NCI-H345 treated with DMSO at 0.1 percent for 48 hours (cell line): ENCODE measurements at regions not wholly inside any gene's neighbourhood (a gene's known extent, or its start where the extent isn't known, plus 50 kb on each side); places are given as distances from the start of the nearest gene placed in this dataset.

ENCODE experiments used
- DNase-seq: peaks from one replicate; lab custom pipeline; 2025; ENCODE audit not compliant: unreplicated experiment; lab: John Stamatoyannopoulos, UW

- no peak for DNase-seq
Observed at GRCh38 chr4:43766648-43767047, 682.0 kb downstream of the KCTD8 start.

GRCh38 chr4:43776371-43776770 is 672.2 kb downstream of the KCTD8 start:
- DNase-seq, result no peak

- no peak for DNase-seq
Observed at GRCh38 chr4:43778187-43778915, 670.3 kb downstream of the KCTD8 start.

GRCh38 chr4:43781125-43781524 is 667.5 kb downstream of the KCTD8 start:
- no peak for DNase-seq

GRCh38 chr4:43782391-43782790 is 666.2 kb downstream of the KCTD8 start:
- DNase-seq, result no peak

- DNase-seq, result no peak
Observed at GRCh38 chr4:43816116-43816515, 632.5 kb downstream of the KCTD8 start.

- DNase-seq, result no peak
Observed at GRCh38 chr4:43822621-43823020, 626.0 kb downstream of the KCTD8 start.

GRCh38 chr4:43835869-43836268 is 612.7 kb downstream of the KCTD8 start:
- no peak for DNase-seq

GRCh38 chr4:43837171-43837570 is 611.4 kb downstream of the KCTD8 start:
- DNase-seq, result no peak

GRCh38 chr4:43837604-43838003 is 611.0 kb downstream of the KCTD8 start:
- DNase-seq, result no peak

GRCh38 chr4:43842594-43842993 is 606.0 kb downstream of the KCTD8 start:
- no peak for DNase-seq

- no peak for DNase-seq
Observed at GRCh38 chr4:43843501-43843900, 605.1 kb downstream of the KCTD8 start.

- no peak for DNase-seq
Observed at GRCh38 chr4:43846111-43846587, 602.5 kb downstream of the KCTD8 start.

GRCh38 chr4:43853565-43854264 is 594.9 kb downstream of the KCTD8 start:
- DNase-seq, result no peak

- no peak for DNase-seq
Observed at GRCh38 chr4:43855283-43855682, 593.3 kb downstream of the KCTD8 start.

GRCh38 chr4:43864616-43865146 is 583.9 kb downstream of the KCTD8 start:
- no peak for DNase-seq

GRCh38 chr4:43867908-43868307 is 580.7 kb downstream of the KCTD8 start:
- no peak for DNase-seq

- no peak for DNase-seq
Observed at GRCh38 chr4:43875655-43876054, 573.0 kb downstream of the KCTD8 start.

- no peak for DNase-seq
Observed at GRCh38 chr4:43882470-43882869, 566.1 kb downstream of the KCTD8 start.

GRCh38 chr4:43886196-43886595 is 562.4 kb downstream of the KCTD8 start:
- no peak for DNase-seq

GRCh38 chr4:43898836-43899235 is 549.8 kb downstream of the KCTD8 start:
- DNase-seq, result no peak

GRCh38 chr4:43903456-43903855 is 545.2 kb downstream of the KCTD8 start:
- no peak for DNase-seq
